GM04503 (cell line): ENCODE measurements at regions not wholly inside any gene's neighbourhood (a gene's known extent, or its start where the extent isn't known, plus 50 kb on each side); places are given as distances from the start of the nearest gene placed in this dataset.

Experiments
- DNase-seq: peaks from one replicate; pipeline ENCODE4 v3.0.0-alpha.2; 2012; ENCODE audit warnings: low read depth

GRCh38 chr19:30679789-30680188 is 307.6 kb downstream of the ZNF536 start:
- no peak for DNase-seq

- DNase-seq = no peak
Observed at GRCh38 chr19:30679153-30679702, 307.0 kb downstream of the ZNF536 start.

- DNase-seq = no peak
Observed at GRCh38 chr19:30678168-30678567, 306.0 kb downstream of the ZNF536 start.

- DNase-seq = no peak
Observed at GRCh38 chr19:30677702-30678101, 305.5 kb downstream of the ZNF536 start.

GRCh38 chr19:30676990-30677679 is 305.0 kb downstream of the ZNF536 start:
- DNase-seq = no peak

- no peak for DNase-seq
Observed at GRCh38 chr19:30675086-30675485, 302.9 kb downstream of the ZNF536 start.

- DNase-seq = no peak
Observed at GRCh38 chr19:30674656-30675055, 302.5 kb downstream of the ZNF536 start.

- DNase-seq = no peak
Observed at GRCh38 chr19:30673336-30673735, 301.2 kb downstream of the ZNF536 start.

GRCh38 chr19:30672926-30673325 is 300.7 kb downstream of the ZNF536 start:
- DNase-seq = no peak

GRCh38 chr19:30671622-30672051 is 299.5 kb downstream of the ZNF536 start:
- DNase-seq = no peak

GRCh38 chr19:30671367-30671619 is 299.1 kb downstream of the ZNF536 start:
- no peak for DNase-seq

- DNase-seq = no peak
Observed at GRCh38 chr19:30670562-30671366, 298.6 kb downstream of the ZNF536 start.

GRCh38 chr19:30670011-30670329 is 297.8 kb downstream of the ZNF536 start:
- no peak for DNase-seq

- DNase-seq = no peak
Observed at GRCh38 chr19:30669329-30670010, 297.3 kb downstream of the ZNF536 start.

- no peak for DNase-seq
Observed at GRCh38 chr19:30668521-30669155, 296.5 kb downstream of the ZNF536 start.

GRCh38 chr19:30667746-30668145 is 295.6 kb downstream of the ZNF536 start:
- no peak for DNase-seq

GRCh38 chr19:30667227-30667626 is 295.0 kb downstream of the ZNF536 start:
- no peak for DNase-seq

- DNase-seq = no peak
Observed at GRCh38 chr19:30666301-30666803, 294.2 kb downstream of the ZNF536 start.

GRCh38 chr19:30665449-30665848 is 293.3 kb downstream of the ZNF536 start:
- no peak for DNase-seq

GRCh38 chr19:30663611-30664174 is 291.5 kb downstream of the ZNF536 start:
- no peak for DNase-seq

- no peak for DNase-seq
Observed at GRCh38 chr19:30662211-30662861, 290.2 kb downstream of the ZNF536 start.
